A673 (cell line): ENCODE measurements at regions not wholly inside any gene's neighbourhood (a gene's known extent, or its start where the extent isn't known, plus 50 kb on each side); places are given as distances from the start of the nearest gene placed in this dataset.
"Not testable (repeated sequence)": the region's sequence is repeated elsewhere in the genome, so short reads cannot be mapped to it uniquely, and the experiment has no call there.

Experiments
- EZH2 ChIP-seq: fragments of 200-600 bp; sonication (generic); IDR thresholded peaks from 2 replicates; pipeline ENCODE4 v1.6.1; 2017; ENCODE audit warnings: borderline replicate concordance, low read depth, mild to moderate bottlenecking, mixed read lengths, antibody characterized with exemption, low read length; ENCODE audit not compliant: poor library complexity, severe bottlenecking
- TF ChIP-seq, protein P1 (sequence below): fragments of 300-800, 200-600 bp; sonication (generic); conservative IDR thresholded peaks from 2 replicates; pipeline ENCODE4 v1.5.1; 2017; ENCODE audit warnings: low read depth, mild to moderate bottlenecking, antibody characterized with exemption, low read length, moderate library complexity, mixed read lengths

DNA sequence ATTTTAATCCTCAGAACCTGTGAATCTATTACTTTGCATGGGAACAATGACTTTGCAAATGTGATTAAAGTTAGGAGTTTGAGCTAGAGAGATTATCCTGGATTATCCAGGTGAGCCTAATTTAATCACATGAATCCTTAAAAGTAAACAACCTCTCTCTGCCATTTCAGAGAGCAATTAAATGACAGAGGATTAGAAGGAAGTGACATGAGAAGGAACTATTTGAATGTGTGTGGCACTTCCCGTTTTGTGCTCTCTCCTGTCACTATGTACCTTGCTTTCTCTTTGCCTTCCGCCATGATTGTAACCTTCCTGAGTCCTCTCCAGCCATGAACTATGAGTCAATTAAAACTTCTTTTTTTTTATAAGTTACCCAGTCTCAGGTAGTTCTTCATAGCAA, 559.2 kb downstream of the PRIM2 start:
- TF ChIP-seq, protein P1, sequence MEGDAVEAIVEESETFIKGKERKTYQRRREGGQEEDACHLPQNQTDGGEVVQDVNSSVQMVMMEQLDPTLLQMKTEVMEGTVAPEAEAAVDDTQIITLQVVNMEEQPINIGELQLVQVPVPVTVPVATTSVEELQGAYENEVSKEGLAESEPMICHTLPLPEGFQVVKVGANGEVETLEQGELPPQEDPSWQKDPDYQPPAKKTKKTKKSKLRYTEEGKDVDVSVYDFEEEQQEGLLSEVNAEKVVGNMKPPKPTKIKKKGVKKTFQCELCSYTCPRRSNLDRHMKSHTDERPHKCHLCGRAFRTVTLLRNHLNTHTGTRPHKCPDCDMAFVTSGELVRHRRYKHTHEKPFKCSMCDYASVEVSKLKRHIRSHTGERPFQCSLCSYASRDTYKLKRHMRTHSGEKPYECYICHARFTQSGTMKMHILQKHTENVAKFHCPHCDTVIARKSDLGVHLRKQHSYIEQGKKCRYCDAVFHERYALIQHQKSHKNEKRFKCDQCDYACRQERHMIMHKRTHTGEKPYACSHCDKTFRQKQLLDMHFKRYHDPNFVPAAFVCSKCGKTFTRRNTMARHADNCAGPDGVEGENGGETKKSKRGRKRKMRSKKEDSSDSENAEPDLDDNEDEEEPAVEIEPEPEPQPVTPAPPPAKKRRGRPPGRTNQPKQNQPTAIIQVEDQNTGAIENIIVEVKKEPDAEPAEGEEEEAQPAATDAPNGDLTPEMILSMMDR, result not testable (repeated sequence)
- TF ChIP-seq EZH2, result not testable (repeated sequence)
